GM10266 (cell line): ENCODE measurements at regions not wholly inside any gene's neighbourhood (a gene's known extent, or its start where the extent isn't known, plus 50 kb on each side); places are given as distances from the start of the nearest gene placed in this dataset.

Experiments
- DNase-seq: peaks from one replicate; pipeline ENCODE4 v3.0.0; 2012; ENCODE audit errors: extremely low spot score
- CTCF ChIP-seq: IDR thresholded peaks from 2 replicates; pipeline ENCODE4 v1.5.1; 2012; ENCODE audit warnings: mild to moderate bottlenecking, low read depth; ENCODE audit not compliant: control insufficient read depth, insufficient read depth; ENCODE audit errors: missing control alignments

- TF ChIP-seq CTCF = no peak
- DNase-seq = no peak
These were observed 68.8 kb downstream of the KIF4B start for GRCh38 chr5:155082401-155082800.

- TF ChIP-seq CTCF = no peak
- DNase-seq = no peak
These were observed 71.9 kb downstream of the KIF4B start for GRCh38 chr5:155085282-155085989.

GRCh38 chr5:155087036-155087435, 73.5 kb downstream of the KIF4B start:
- no peak for TF ChIP-seq CTCF
- DNase-seq = no peak

GRCh38 chr5:155088811-155089210, 75.3 kb downstream of the KIF4B start:
- DNase-seq = no peak
- no peak for TF ChIP-seq CTCF

- TF ChIP-seq CTCF = no peak
- no peak for DNase-seq
These were observed 76.1 kb downstream of the KIF4B start for GRCh38 chr5:155089643-155090042.

- TF ChIP-seq CTCF = no peak
- no peak for DNase-seq
These were observed 77.6 kb downstream of the KIF4B start for GRCh38 chr5:155091063-155091648.
